ENCODE measurements at regions not wholly inside any gene's neighbourhood (a gene's known extent, or its start where the extent isn't known, plus 50 kb on each side); places are given as distances from the start of the nearest gene placed in this dataset.

GRCh38 chr4:130296448-130296847, 1200.5 kb downstream of the C4orf33 start:
- no peak for TF ChIP-seq CTCF (IDR thresholded peaks at IDR 0.05)
- TF ChIP-seq POLR2A (IDR thresholded peaks at IDR 0.05) = no peak

Measured in vagina (tissue), 2 donors.